ENCODE measurements at regions not wholly inside any gene's neighbourhood (a gene's known extent, or its start where the extent isn't known, plus 50 kb on each side); places are given as distances from the start of the nearest gene placed in this dataset.

GRCh38 chr2:118529908-118530599, 317.4 kb downstream of the EN1 start:
- H3K9me3 ChIP-seq (ENCODE audit: control insufficient read depth, low read length) = peaks cover 1% of the 10 kb centered on the region
- 19% methylated on average over 5 of the region's 5 CpGs for WGBS
- H3K27ac ChIP-seq (ENCODE audit: low read length) = no peak overlapping the region
- no peaks in the 10 kb centered on the region for H3K4me1 ChIP-seq (ENCODE audit: control insufficient read depth, insufficient read depth, low read length)
- no peak for DNase-seq
- no peak overlapping the region for H3K4me3 ChIP-seq (ENCODE audit: low read length)
- intact Hi-C loops (cut with DNase I) = no loop called here
- H3K27me3 ChIP-seq (ENCODE audit: control insufficient read depth, insufficient read depth) = no peaks in the 10 kb centered on the region
- ATAC-seq = no peak

DNA sequence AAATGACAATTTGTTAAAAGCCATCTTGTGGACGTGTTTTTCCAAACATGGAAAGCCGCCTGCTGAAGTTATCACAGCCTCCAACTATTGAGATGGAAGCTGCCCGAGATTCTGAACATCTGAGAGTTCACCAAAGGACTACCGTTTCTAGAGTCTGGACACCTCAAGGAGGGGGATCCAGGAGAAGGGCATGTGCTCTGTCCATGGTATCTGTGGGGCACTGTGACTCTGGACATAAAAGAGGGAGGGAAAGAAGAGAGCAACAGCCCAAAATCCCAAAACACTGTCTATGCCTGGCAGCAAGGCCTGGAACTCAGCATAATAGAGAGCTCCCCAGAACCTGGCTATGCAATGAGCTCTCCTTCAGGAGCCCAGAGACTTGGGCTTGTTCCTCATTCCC, 319.9 kb downstream of the EN1 start:
- Histone ChIP-seq H3K4me3 (ENCODE audit: low read length) (no peak overlapping the region), H3K27me3 (ENCODE audit: control insufficient read depth, insufficient read depth) (peaks cover 2% of the 10 kb centered on the region), H3K9me3 (ENCODE audit: control insufficient read depth, low read length) (peaks cover 1% of the 10 kb centered on the region), H3K4me1 (ENCODE audit: control insufficient read depth, insufficient read depth, low read length) (no peaks in the 10 kb centered on the region), H3K27ac (ENCODE audit: low read length) (no peak overlapping the region)
- ATAC-seq (no peak), DNase-seq (no peak)
- WGBS = 70% methylated on average over 4 of the region's 4 CpGs
- intact Hi-C loops (cut with DNase I) = no loop called here

- H3K4me3 ChIP-seq (ENCODE audit: low read length) = no peak overlapping the region
- peaks cover 1% of the 10 kb centered on the region for H3K9me3 ChIP-seq (ENCODE audit: control insufficient read depth, low read length)
- H3K27me3 ChIP-seq (ENCODE audit: control insufficient read depth, insufficient read depth) = peaks cover 2% of the 10 kb centered on the region
- ATAC-seq (no peak), DNase-seq (no peak)
- no peak overlapping the region for H3K27ac ChIP-seq (ENCODE audit: low read length)
- intact Hi-C loops (cut with DNase I) = no loop called here
- no peaks in the 10 kb centered on the region for H3K4me1 ChIP-seq (ENCODE audit: control insufficient read depth, insufficient read depth, low read length)
These were observed 322.1 kb downstream of the EN1 start for GRCh38 chr2:118525346-118525745.

- Histone ChIP-seq H3K4me1 (ENCODE audit: control insufficient read depth, insufficient read depth, low read length) (no peaks in the 10 kb centered on the region), H3K27ac (ENCODE audit: low read length) (no peak overlapping the region), H3K4me3 (ENCODE audit: low read length) (no peak overlapping the region), H3K27me3 (ENCODE audit: control insufficient read depth, insufficient read depth) (peaks cover 2% of the 10 kb centered on the region), H3K9me3 (ENCODE audit: control insufficient read depth, low read length) (peaks cover 1% of the 10 kb centered on the region)
- DNase-seq (no peak), ATAC-seq (no peak)
- intact Hi-C loops (cut with DNase I) = no loop called here
These were observed 322.5 kb downstream of the EN1 start for GRCh38 chr2:118524911-118525310.

GRCh38 chr2:118523761-118524160, 323.7 kb downstream of the EN1 start:
- H3K9me3 ChIP-seq (ENCODE audit: control insufficient read depth, low read length) = peaks cover 1% of the 10 kb centered on the region
- peaks cover 2% of the 10 kb centered on the region for H3K27me3 ChIP-seq (ENCODE audit: control insufficient read depth, insufficient read depth)
- H3K27ac ChIP-seq (ENCODE audit: low read length) = no peak overlapping the region
- no peaks in the 10 kb centered on the region for H3K4me1 ChIP-seq (ENCODE audit: control insufficient read depth, insufficient read depth, low read length)
- intact Hi-C loops (cut with DNase I) = no loop called here
- ATAC-seq (no peak), DNase-seq (no peak)
- WGBS = 79% methylated on average over 3 of the region's 3 CpGs
- H3K4me3 ChIP-seq (ENCODE audit: low read length) = no peak overlapping the region

DNA sequence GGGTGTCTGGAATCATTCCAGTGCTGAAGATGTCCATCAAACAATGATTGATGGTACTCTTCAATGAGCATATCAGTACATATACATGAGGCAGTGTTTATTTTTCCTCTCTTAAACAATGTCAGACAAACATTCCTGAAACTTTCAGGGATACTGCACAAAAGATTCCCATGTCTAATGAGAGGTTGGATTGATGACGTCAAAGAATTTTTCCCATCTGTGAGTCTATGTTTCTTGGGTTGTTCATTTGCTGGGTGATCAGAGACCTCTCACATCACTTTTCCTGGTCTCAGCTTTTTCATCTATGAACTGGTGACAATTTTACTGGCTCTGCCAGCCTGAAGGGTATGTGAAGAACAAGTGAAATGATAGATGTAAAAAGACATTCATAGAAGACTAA, 325.5 kb downstream of the EN1 start:
- H3K27ac ChIP-seq (ENCODE audit: low read length) = no peak overlapping the region
- no peak overlapping the region for H3K4me3 ChIP-seq (ENCODE audit: low read length)
- WGBS = 85% methylated on average over 1 of the region's 1 CpG
- H3K27me3 ChIP-seq (ENCODE audit: control insufficient read depth, insufficient read depth) = peaks cover 2% of the 10 kb centered on the region
- intact Hi-C loops (cut with DNase I) = no loop called here
- H3K9me3 ChIP-seq (ENCODE audit: control insufficient read depth, low read length) = no peaks in the 10 kb centered on the region
- DNase-seq = no peak
- ATAC-seq = no peak
- H3K4me1 ChIP-seq (ENCODE audit: control insufficient read depth, insufficient read depth, low read length) = no peaks in the 10 kb centered on the region

GRCh38 chr2:118521272-118521671, 326.2 kb downstream of the EN1 start:
- Histone ChIP-seq H3K4me1 (ENCODE audit: control insufficient read depth, insufficient read depth, low read length) (no peaks in the 10 kb centered on the region), H3K9me3 (ENCODE audit: control insufficient read depth, low read length) (no peaks in the 10 kb centered on the region), H3K27me3 (ENCODE audit: control insufficient read depth, insufficient read depth) (peaks cover 2% of the 10 kb centered on the region), H3K27ac (ENCODE audit: low read length) (no peak overlapping the region), H3K4me3 (ENCODE audit: low read length) (no peak overlapping the region)
- intact Hi-C loops (cut with DNase I) = no loop called here
- DNase-seq (no peak), ATAC-seq (no peak)
- WGBS = 78% methylated on average over 3 of the region's 3 CpGs

DNA sequence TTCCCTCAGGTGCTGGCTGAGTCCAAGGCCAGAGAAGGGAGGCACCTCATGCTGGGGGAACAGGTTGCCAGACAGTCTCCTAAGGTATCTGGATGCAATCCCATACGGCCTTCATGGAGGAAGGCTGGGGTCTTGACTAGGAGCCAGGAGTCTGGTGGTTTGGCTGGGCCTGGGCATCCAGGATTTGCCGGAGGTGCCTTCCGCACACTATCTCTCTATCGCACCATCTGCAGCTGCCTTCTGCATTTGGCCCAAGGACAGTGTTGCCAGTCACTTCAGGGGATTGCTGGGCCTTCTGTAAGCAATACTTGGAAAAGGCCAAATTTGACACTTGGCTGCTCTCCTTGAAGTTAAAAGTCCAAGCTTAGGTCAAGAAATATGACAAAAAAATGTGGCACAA, 327.2 kb downstream of the EN1 start:
- Histone ChIP-seq H3K4me3 (ENCODE audit: low read length) (no peak overlapping the region), H3K9me3 (ENCODE audit: control insufficient read depth, low read length) (no peaks in the 10 kb centered on the region), H3K27me3 (ENCODE audit: control insufficient read depth, insufficient read depth) (peaks cover 2% of the 10 kb centered on the region), H3K27ac (ENCODE audit: low read length) (no peak overlapping the region), H3K4me1 (ENCODE audit: control insufficient read depth, insufficient read depth, low read length) (no peaks in the 10 kb centered on the region)
- 86% methylated on average over 4 of the region's 4 CpGs for WGBS
- DNase-seq (no peak), ATAC-seq (no peak)
- intact Hi-C loops (cut with DNase I) = no loop called here

GRCh38 chr2:118519511-118519910, 327.9 kb downstream of the EN1 start:
- H3K4me3 ChIP-seq (ENCODE audit: low read length) = no peak overlapping the region
- no peaks in the 10 kb centered on the region for H3K4me1 ChIP-seq (ENCODE audit: control insufficient read depth, insufficient read depth, low read length)
- no peak overlapping the region for H3K27ac ChIP-seq (ENCODE audit: low read length)
- no peaks in the 10 kb centered on the region for H3K9me3 ChIP-seq (ENCODE audit: control insufficient read depth, low read length)
- ATAC-seq = no peak
- H3K27me3 ChIP-seq (ENCODE audit: control insufficient read depth, insufficient read depth) = peaks cover 2% of the 10 kb centered on the region
- DNase-seq = no peak
- intact Hi-C loops (cut with DNase I) = no loop called here

- Histone ChIP-seq H3K27ac (ENCODE audit: low read length) (no peak overlapping the region), H3K4me3 (ENCODE audit: low read length) (no peak overlapping the region), H3K27me3 (ENCODE audit: control insufficient read depth, insufficient read depth) (no peaks in the 10 kb centered on the region), H3K9me3 (ENCODE audit: control insufficient read depth, low read length) (no peaks in the 10 kb centered on the region), H3K4me1 (ENCODE audit: control insufficient read depth, insufficient read depth, low read length) (no peaks in the 10 kb centered on the region)
- no peak for DNase-seq
- 48% methylated on average over 4 of the region's 4 CpGs for WGBS
- no peak for ATAC-seq
- intact Hi-C loops (cut with DNase I) = no loop called here
These were observed 336.6 kb downstream of the EN1 start for GRCh38 chr2:118510807-118511206.

DNA sequence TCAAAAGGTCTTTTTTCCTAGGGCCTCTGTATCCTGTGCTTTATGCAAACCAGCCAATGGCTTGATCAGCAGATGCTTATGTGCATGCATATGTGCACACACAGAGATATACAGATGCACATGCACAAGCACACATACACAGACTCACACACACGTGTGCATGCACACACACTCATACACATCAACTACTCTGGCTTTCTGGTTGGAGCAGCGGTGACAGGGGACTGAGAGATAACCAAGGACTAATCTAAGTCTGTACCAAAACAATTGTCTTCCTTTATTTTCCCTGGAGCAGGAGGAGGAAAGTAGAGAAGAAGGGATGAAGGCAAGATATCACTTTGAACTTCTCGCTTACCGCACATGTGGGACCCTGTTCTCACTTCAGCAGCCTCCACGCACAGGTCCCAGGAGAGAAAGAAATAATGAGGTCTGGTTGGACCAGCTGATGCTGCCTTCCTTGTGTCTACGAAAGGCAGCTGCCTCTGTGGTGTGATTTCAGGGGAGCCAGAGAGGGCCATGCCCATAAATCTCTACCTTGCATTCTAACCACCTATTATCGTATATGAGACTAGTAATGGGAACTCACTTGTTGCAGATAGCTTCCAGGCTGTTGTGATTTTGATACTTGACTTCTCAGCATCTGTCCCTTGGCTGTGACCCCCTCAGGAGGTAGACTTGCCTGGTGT, 338.0 kb downstream of the EN1 start:
- no peak overlapping the region for H3K27ac ChIP-seq (ENCODE audit: low read length)
- H3K27me3 ChIP-seq (ENCODE audit: control insufficient read depth, insufficient read depth) = no peaks in the 10 kb centered on the region
- ATAC-seq (no peak), DNase-seq (no peak)
- H3K4me1 ChIP-seq (ENCODE audit: control insufficient read depth, insufficient read depth, low read length) = no peaks in the 10 kb centered on the region
- intact Hi-C loops (cut with DNase I) = no loop called here
- no peaks in the 10 kb centered on the region for H3K9me3 ChIP-seq (ENCODE audit: control insufficient read depth, low read length)
- WGBS = 67% methylated on average over 7 of the region's 7 CpGs
- H3K4me3 ChIP-seq (ENCODE audit: low read length) = no peak overlapping the region

GRCh38 chr2:118508282-118508681, 339.2 kb downstream of the EN1 start:
- H3K27ac ChIP-seq (ENCODE audit: low read length) = no peak overlapping the region
- no peaks in the 10 kb centered on the region for H3K27me3 ChIP-seq (ENCODE audit: control insufficient read depth, insufficient read depth)
- H3K4me1 ChIP-seq (ENCODE audit: control insufficient read depth, insufficient read depth, low read length) = no peaks in the 10 kb centered on the region
- DNase-seq (no peak), ATAC-seq (no peak)
- H3K4me3 ChIP-seq (ENCODE audit: low read length) = no peak overlapping the region
- no peaks in the 10 kb centered on the region for H3K9me3 ChIP-seq (ENCODE audit: control insufficient read depth, low read length)
- intact Hi-C loops (cut with DNase I) = no loop called here

Measured in right cardiac atrium (tissue), 5 donors.